Activated B cell treated with CpG ODN at 0.5 μM for 24 hours (primary cell): ENCODE measurements at regions not wholly inside any gene's neighbourhood (a gene's known extent, or its start where the extent isn't known, plus 50 kb on each side); places are given as distances from the start of the nearest gene placed in this dataset.
"Not testable (repeated sequence)": the region's sequence is repeated elsewhere in the genome, so short reads cannot be mapped to it uniquely, and the experiment has no call there.

Source experiments
- ATAC-seq: fragments of 200-7000 bp; cut with Tn5 transposase; one replicate; pipeline ENCODE4 v1.10.0; 2021; ENCODE audit warnings: low read depth, mild to moderate bottlenecking, moderate library complexity
- CTCF ChIA-PET: fragments of 350-600 bp; sonication (Branson Sonifier 250); formaldehyde crosslinking; loops from one replicate; lab custom pipeline; 2021; ENCODE audit warnings: antibody characterized with exemption; lab: Charles Lee
- POLR2A ChIA-PET: fragments of 350-600 bp; sonication (Branson Sonifier 250); formaldehyde crosslinking; loops from one replicate; lab custom pipeline; 2021; ENCODE audit warnings: antibody characterized with exemption; lab: Charles Lee
- DNase-seq: peaks from one replicate; pipeline ENCODE4 v3.0.0; 2022
- H3K27ac Mint-ChIP-seq: one replicate; pipeline ENCODE4 v1.8.0; 2020; ENCODE audit warnings: mixed read lengths
- H3K27me3 Mint-ChIP-seq: one replicate; pipeline ENCODE4 v1.8.0; 2021; ENCODE audit warnings: mixed read lengths
- H3K36me3 Mint-ChIP-seq: one replicate; pipeline ENCODE4 v1.8.0; 2021; ENCODE audit warnings: low read depth, mixed read lengths
- H3K4me1 Mint-ChIP-seq: one replicate; pipeline ENCODE4 v1.8.0; 2021; ENCODE audit warnings: mixed read lengths
- H3K4me3 Mint-ChIP-seq: one replicate; pipeline ENCODE4 v1.8.0; 2020; ENCODE audit warnings: mild to moderate bottlenecking, mixed read lengths
- H3K9me3 Mint-ChIP-seq: one replicate; pipeline ENCODE4 v1.8.0; 2020; ENCODE audit warnings: mixed read lengths
- CTCF ChIP-seq: fragments of 200-600 bp; IDR thresholded peaks from one replicate; pipeline ENCODE4 v1.8.0; 2022; ENCODE audit warnings: antibody characterized with exemption, mild to moderate bottlenecking
- intact Hi-C: fragments of 100-400 bp; cut with micrococcal nuclease; formaldehyde crosslinking; loops from one replicate; pipeline ENCODE4 v1.15.1; 2024

- Mint-ChIP-seq H3K36me3 (no peaks in the 10 kb centered on the region), H3K27me3 (no peaks in the 10 kb centered on the region), H3K27ac (no peak overlapping the region), H3K9me3 (peaks cover 17% of the 10 kb centered on the region), H3K4me3 (no peak overlapping the region), H3K4me1 (no peaks in the 10 kb centered on the region)
- intact Hi-C loops, result no loop called here
- ATAC-seq, result no peak
- ChIA-PET POLR2A (no interaction called here), CTCF (no interaction called here)
- no peak for DNase-seq
- no peak for TF ChIP-seq CTCF
Measured at GRCh38 chr4:28451346-28451745, 1590.7 kb downstream of the STIM2 start.

GRCh38 chr4:28462766-28463700, 1602.4 kb downstream of the STIM2 start:
- ChIA-PET CTCF (no interaction called here), POLR2A (no interaction called here)
- no peak for TF ChIP-seq CTCF
- no peaks in the 10 kb centered on the region for H3K36me3 Mint-ChIP-seq
- DNase-seq (no peak), ATAC-seq (no peak)
- H3K27ac Mint-ChIP-seq, result no peak overlapping the region
- no peaks in the 10 kb centered on the region for H3K27me3 Mint-ChIP-seq
- intact Hi-C loops, result no loop called here
- H3K9me3 Mint-ChIP-seq, result no peaks in the 10 kb centered on the region
- H3K4me3 Mint-ChIP-seq, result no peak overlapping the region
- no peaks in the 10 kb centered on the region for H3K4me1 Mint-ChIP-seq

- H3K36me3 Mint-ChIP-seq, result no peaks in the 10 kb centered on the region
- ATAC-seq, result no peak
- CTCF ChIA-PET, result no interaction called here
- no peaks in the 10 kb centered on the region for H3K27me3 Mint-ChIP-seq
- no peak for TF ChIP-seq CTCF
- no peak overlapping the region for H3K27ac Mint-ChIP-seq
- no peak overlapping the region for H3K4me3 Mint-ChIP-seq
- POLR2A ChIA-PET, result no interaction called here
- no peak for DNase-seq
- no peaks in the 10 kb centered on the region for H3K9me3 Mint-ChIP-seq
- H3K4me1 Mint-ChIP-seq, result no peaks in the 10 kb centered on the region
- intact Hi-C loops, result no loop called here
Measured at GRCh38 chr4:28464823-28465222, 1604.2 kb downstream of the STIM2 start.

- intact Hi-C loops, H3K4me3 Mint-ChIP-seq, ATAC-seq, CTCF ChIA-PET, H3K4me1 Mint-ChIP-seq, H3K27me3 Mint-ChIP-seq, H3K9me3 Mint-ChIP-seq, H3K27ac Mint-ChIP-seq, H3K36me3 Mint-ChIP-seq, POLR2A ChIA-PET, DNase-seq: not testable (repeated sequence)
Measured at GRCh38 chr4:28466886-28467285, 1606.2 kb downstream of the STIM2 start.

GRCh38 chr4:28469387-28469786, 1608.7 kb downstream of the STIM2 start:
- Mint-ChIP-seq H3K27ac (no peak overlapping the region), H3K27me3 (no peaks in the 10 kb centered on the region), H3K4me3 (no peak overlapping the region), H3K4me1 (no peaks in the 10 kb centered on the region), H3K9me3 (no peaks in the 10 kb centered on the region), H3K36me3 (no peaks in the 10 kb centered on the region)
- POLR2A ChIA-PET, result no interaction called here
- DNase-seq (no peak), ATAC-seq (no peak)
- CTCF ChIA-PET, result no interaction called here
- TF ChIP-seq CTCF, result no peak
- intact Hi-C loops, result no loop called here
